Stomach (tissue), 4 donors: ENCODE measurements at regions not wholly inside any gene's neighbourhood (a gene's known extent, or its start where the extent isn't known, plus 50 kb on each side); places are given as distances from the start of the nearest gene placed in this dataset.

ENCODE experiments used
- CTCF ChIP-seq, 7 experiments: fragments of 450-650 bp in 4 of 7; fragments of 200-600 bp in 3 of 7; sonication (generic) in 3 of 7; IDR thresholded peaks; one replicate each; pipeline ENCODE4 v1.5.1; 2016 to 2019; ENCODE audit warnings: antibody characterized with exemption in 7 of 7, control low read depth in 2 of 7, mild to moderate bottlenecking in 1 of 7
- POLR2AphosphoS5 ChIP-seq, 3 donors: sonication (generic); formaldehyde crosslinking; IDR thresholded peaks; one replicate each; pipeline ENCODE4 v1.6.1; 2016; ENCODE audit warnings: antibody characterized with exemption in 3 of 3

- TF ChIP-seq POLR2AphosphoS5 (IDR thresholded peaks at IDR 0.05): no peak
- TF ChIP-seq CTCF (IDR thresholded peaks at IDR 0.05): no peak
These were observed 208.5 kb upstream of the DTNA start for GRCh38 chr18:34501553-34501952.
